Astrocyte (in vitro differentiated cells and primary cell): ENCODE measurements at regions not wholly inside any gene's neighbourhood (a gene's known extent, or its start where the extent isn't known, plus 50 kb on each side); places are given as distances from the start of the nearest gene placed in this dataset.

ENCODE experiments used
- DNase-seq: peaks from one replicate; pipeline ENCODE4 v3.0.0-alpha.2; 2010; ENCODE audit warnings: low read depth
- FAIRE-seq: peaks from 2 replicates; lab custom pipeline; 2011; peaks lifted over from hg19 to GRCh38; lab: Jason Lieb, UNC
- H2AFZ ChIP-seq: 2 replicates; pipeline ENCODE4 v1.6.0; 2012; ENCODE audit warnings: low read depth, low read length, inconsistent platforms
- H3K27ac ChIP-seq: 2 replicates; pipeline ENCODE4 v1.5.1; 2011; ENCODE audit warnings: low read depth, low read length, inconsistent platforms
- H3K27me3 ChIP-seq: 2 replicates; pipeline ENCODE4 v1.6.0; 2011; ENCODE audit warnings: low read length, inconsistent platforms; ENCODE audit not compliant: insufficient read depth
- H3K36me3 ChIP-seq: 2 replicates; pipeline ENCODE4 v1.5.1; 2011; ENCODE audit warnings: low read length, inconsistent platforms; ENCODE audit not compliant: insufficient read depth
- H3K4me1 ChIP-seq: 2 replicates; pipeline ENCODE4 v1.5.1; 2011; ENCODE audit warnings: low read length, inconsistent platforms; ENCODE audit not compliant: insufficient read depth
- H3K4me2 ChIP-seq: 2 replicates; pipeline ENCODE4 v1.6.0; 2012; ENCODE audit warnings: low read length, inconsistent platforms
- H3K4me3 ChIP-seq: 2 replicates; pipeline ENCODE4 v1.5.1; 2011; ENCODE audit warnings: low read depth, mild to moderate bottlenecking, low read length, inconsistent platforms; ENCODE audit not compliant: insufficient read depth
- H3K79me2 ChIP-seq: 2 replicates; pipeline ENCODE4 v1.6.0; 2012; ENCODE audit warnings: mild to moderate bottlenecking, low read length, inconsistent platforms; ENCODE audit not compliant: insufficient read depth
- H3K9ac ChIP-seq: 2 replicates; pipeline ENCODE4 v1.6.0; 2012; ENCODE audit warnings: mild to moderate bottlenecking, low read length, inconsistent platforms
- H3K9me3 ChIP-seq: 2 replicates; pipeline ENCODE4 v1.5.1; 2012; ENCODE audit warnings: low read depth, mild to moderate bottlenecking, low read length, inconsistent platforms; ENCODE audit not compliant: insufficient read depth
- H4K20me1 ChIP-seq: 2 replicates; pipeline ENCODE4 v1.6.0; 2012; ENCODE audit warnings: low read length, inconsistent platforms; ENCODE audit not compliant: insufficient read depth
- H3K27ac Mint-ChIP-seq: one replicate; pipeline ENCODE4 v1.8.0; 2021; ENCODE audit warnings: mild to moderate bottlenecking, mixed read lengths; ENCODE audit not compliant: unreplicated experiment
- H3K27me3 Mint-ChIP-seq: one replicate; pipeline ENCODE4 v1.8.0; 2021; ENCODE audit warnings: low read depth, mixed read lengths; ENCODE audit not compliant: unreplicated experiment
- H3K36me3 Mint-ChIP-seq: one replicate; pipeline ENCODE4 v1.8.0; 2021; ENCODE audit warnings: low read depth, mixed read lengths; ENCODE audit not compliant: unreplicated experiment
- H3K4me1 Mint-ChIP-seq: one replicate; pipeline ENCODE4 v1.8.0; 2021; ENCODE audit warnings: low read depth, mixed read lengths; ENCODE audit not compliant: unreplicated experiment
- H3K4me3 Mint-ChIP-seq: one replicate; pipeline ENCODE4 v1.8.0; 2021; ENCODE audit warnings: mild to moderate bottlenecking, moderate library complexity, mixed read lengths; ENCODE audit not compliant: unreplicated experiment
- H3K9me3 Mint-ChIP-seq: one replicate; pipeline ENCODE4 v1.8.0; 2021; ENCODE audit warnings: mild to moderate bottlenecking, mixed read lengths; ENCODE audit not compliant: unreplicated experiment
- CTCF ChIP-seq: IDR thresholded peaks from 2 replicates; pipeline ENCODE4 v1.5.1; 2011; ENCODE audit warnings: low read depth, mild to moderate bottlenecking, inconsistent platforms, low read length, moderate library complexity; ENCODE audit not compliant: insufficient read depth
- EZH2 ChIP-seq: IDR thresholded peaks from 2 replicates; pipeline ENCODE4 v1.6.1; 2012; ENCODE audit warnings: mild to moderate bottlenecking, low read length, inconsistent platforms; ENCODE audit not compliant: insufficient read depth

GRCh38 chr14:61897300-61897699 lies 135.1 kb downstream of the SNAPC1 start:
- H4K20me1 ChIP-seq = no peaks in the 10 kb centered on the region
- Mint-ChIP-seq H3K27ac (no peak overlapping the region), H3K4me3 (no peak overlapping the region), H3K4me1 (no peaks in the 10 kb centered on the region), H3K27me3 (peaks cover 2% of the 10 kb centered on the region), H3K36me3 (no peaks in the 10 kb centered on the region), H3K9me3 (peaks cover 2% of the 10 kb centered on the region)
- H3K4me3 ChIP-seq = no peak overlapping the region
- no peaks in the 10 kb centered on the region for H3K27me3 ChIP-seq
- no peak overlapping the region for H3K9ac ChIP-seq
- TF ChIP-seq CTCF (no peak), EZH2 (no peak)
- FAIRE-seq (no peak), DNase-seq (no peak)
- H3K4me1 ChIP-seq = no peaks in the 10 kb centered on the region
- no peaks in the 10 kb centered on the region for H3K9me3 ChIP-seq
- H3K79me2 ChIP-seq = no peaks in the 10 kb centered on the region
- H3K36me3 ChIP-seq = no peaks in the 10 kb centered on the region
- H3K4me2 ChIP-seq = no peak overlapping the region
- no peak overlapping the region for H3K27ac ChIP-seq
- no peak overlapping the region for H2AFZ ChIP-seq

- Histone ChIP-seq H3K27ac (no peak overlapping the region), H3K9me3 (no peaks in the 10 kb centered on the region), H3K4me2 (no peak overlapping the region), H3K4me1 (no peaks in the 10 kb centered on the region), H3K9ac (no peak overlapping the region), H3K4me3 (no peak overlapping the region), H3K79me2 (no peaks in the 10 kb centered on the region), H4K20me1 (no peaks in the 10 kb centered on the region), H2AFZ (no peak overlapping the region), H3K27me3 (no peaks in the 10 kb centered on the region), H3K36me3 (no peaks in the 10 kb centered on the region)
- Mint-ChIP-seq H3K27me3 (peaks cover 2% of the 10 kb centered on the region), H3K27ac (no peak overlapping the region), H3K9me3 (peaks cover 2% of the 10 kb centered on the region), H3K4me3 (no peak overlapping the region), H3K36me3 (no peaks in the 10 kb centered on the region), H3K4me1 (no peaks in the 10 kb centered on the region)
- FAIRE-seq = no peak
- no peak for DNase-seq
- no peak for TF ChIP-seq CTCF
- no peak for TF ChIP-seq EZH2
These were observed 136.3 kb downstream of the SNAPC1 start for GRCh38 chr14:61898568-61898967.

- no peaks in the 10 kb centered on the region for H3K36me3 Mint-ChIP-seq
- Histone ChIP-seq H4K20me1 (no peaks in the 10 kb centered on the region), H3K79me2 (no peaks in the 10 kb centered on the region), H3K36me3 (no peaks in the 10 kb centered on the region), H3K9me3 (no peaks in the 10 kb centered on the region), H3K4me2 (no peak overlapping the region), H3K4me3 (no peak overlapping the region), H3K9ac (no peak overlapping the region), H3K27ac (no peak overlapping the region), H3K4me1 (no peaks in the 10 kb centered on the region), H2AFZ (no peak overlapping the region), H3K27me3 (no peaks in the 10 kb centered on the region)
- H3K27me3 Mint-ChIP-seq = peaks cover 2% of the 10 kb centered on the region
- no peak for TF ChIP-seq EZH2
- no peak for TF ChIP-seq CTCF
- H3K4me3 Mint-ChIP-seq = no peak overlapping the region
- FAIRE-seq = no peak
- H3K9me3 Mint-ChIP-seq = peaks cover 2% of the 10 kb centered on the region
- no peaks in the 10 kb centered on the region for H3K4me1 Mint-ChIP-seq
- no peak overlapping the region for H3K27ac Mint-ChIP-seq
- DNase-seq = no peak
These were observed 137.3 kb downstream of the SNAPC1 start for GRCh38 chr14:61899497-61899896.
